PFSK-1 (cell line): ENCODE measurements at regions not wholly inside any gene's neighbourhood (a gene's known extent, or its start where the extent isn't known, plus 50 kb on each side); places are given as distances from the start of the nearest gene placed in this dataset.

Source experiments
- FOXP2 ChIP-seq: optimal IDR thresholded peaks from 2 replicates; pipeline ENCODE3; 2011; ENCODE audit warnings: borderline replicate concordance, control low read depth, inconsistent platforms; ENCODE audit not compliant: insufficient read depth; ENCODE audit errors: extremely low read length, extremely low read depth
- POLR2AphosphoS5 ChIP-seq: IDR thresholded peaks from 2 replicates; pipeline ENCODE4 v1.6.1; 2012; ENCODE audit warnings: low read depth, mild to moderate bottlenecking, control low read depth, low read length, moderate library complexity
- REST ChIP-seq, 2 experiments: IDR thresholded peaks; 2 replicates each; pipeline versions ENCODE4 v1.6.1 to v1.8.0; 2011 to 2012; ENCODE audit warnings: low read depth in 2 of 2, low read length in 2 of 2, control low read depth in 1 of 2, inconsistent platforms in 1 of 2, mild to moderate bottlenecking in 1 of 2, moderate library complexity in 1 of 2; ENCODE audit not compliant: insufficient read depth in 1 of 2
- SIN3A ChIP-seq: IDR thresholded peaks from 2 replicates; pipeline ENCODE4 v1.6.1; 2012; ENCODE audit warnings: mild to moderate bottlenecking, low read length, moderate library complexity, borderline replicate concordance; ENCODE audit not compliant: insufficient read depth
- TAF1 ChIP-seq: IDR thresholded peaks from 2 replicates; pipeline ENCODE4 v1.6.1; 2012; ENCODE audit warnings: low read length, control low read depth, borderline replicate concordance; ENCODE audit not compliant: insufficient read depth

- no peak for TF ChIP-seq REST (IDR thresholded peaks at IDR 0.05; ENCODE audit: insufficient read depth in 1 of 2, low read depth in 2 of 2, low read length in 2 of 2)
- TF ChIP-seq TAF1 = no peak
- TF ChIP-seq SIN3A = no peak
- no peak for TF ChIP-seq FOXP2
- no peak for TF ChIP-seq POLR2AphosphoS5
These were observed 402.3 kb downstream of the NUAK1 start for GRCh38 chr12:105736498-105736897.

GRCh38 chr12:105738051-105738450 lies 400.7 kb downstream of the NUAK1 start:
- no peak for TF ChIP-seq POLR2AphosphoS5
- no peak for TF ChIP-seq FOXP2
- TF ChIP-seq SIN3A = no peak
- no peak for TF ChIP-seq REST (IDR thresholded peaks at IDR 0.05; ENCODE audit: insufficient read depth in 1 of 2, low read depth in 2 of 2, low read length in 2 of 2)
- TF ChIP-seq TAF1 = no peak

GRCh38 chr12:105740369-105740768 lies 398.4 kb downstream of the NUAK1 start:
- TF ChIP-seq POLR2AphosphoS5 = no peak
- TF ChIP-seq TAF1 = no peak
- no peak for TF ChIP-seq SIN3A
- TF ChIP-seq FOXP2 = no peak
- TF ChIP-seq REST (IDR thresholded peaks at IDR 0.05; ENCODE audit: insufficient read depth in 1 of 2, low read depth in 2 of 2, low read length in 2 of 2) = no peak

- TF ChIP-seq POLR2AphosphoS5 (no peak), REST (IDR thresholded peaks at IDR 0.05; ENCODE audit: insufficient read depth in 1 of 2, low read depth in 2 of 2, low read length in 2 of 2) (no peak), SIN3A (no peak), FOXP2 (no peak), TAF1 (no peak)
These were observed 397.6 kb downstream of the NUAK1 start for GRCh38 chr12:105740970-105741725.
